ENCODE measurements at regions not wholly inside any gene's neighbourhood (a gene's known extent, or its start where the extent isn't known, plus 50 kb on each side); places are given as distances from the start of the nearest gene placed in this dataset.
"Not testable (repeated sequence)": the region's sequence is repeated elsewhere in the genome, so short reads cannot be mapped to it uniquely, and the experiment has no call there.

DNA sequence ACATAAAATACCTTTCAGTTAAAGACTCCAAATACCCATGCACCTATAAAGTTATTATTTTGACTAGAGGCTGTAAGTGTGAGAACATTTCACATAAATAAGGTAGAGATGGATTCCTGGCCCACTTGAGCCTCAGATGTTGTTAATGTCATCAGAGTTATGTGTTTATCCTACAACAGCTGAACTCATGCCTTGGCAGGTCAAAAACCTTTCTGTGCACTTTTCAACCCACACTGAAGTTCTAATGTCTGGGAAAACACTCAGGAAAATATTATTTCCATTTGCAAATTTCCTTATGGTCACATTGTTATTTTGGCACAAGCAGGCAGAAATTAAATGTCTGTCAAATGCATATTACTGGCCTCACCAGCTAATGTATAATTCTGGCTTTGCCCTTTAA, 209.2 kb downstream of the LNPK start:
- H3K4me3 ChIP-seq (ENCODE audit: low read length): no peak overlapping the region
- H3K36me3 ChIP-seq (ENCODE audit: insufficient read depth, low read length): no peaks in the 10 kb centered on the region
- no peaks in the 10 kb centered on the region for H3K9me3 ChIP-seq (ENCODE audit: low read length)
- no peaks in the 10 kb centered on the region for H3K4me1 ChIP-seq (ENCODE audit: insufficient read depth, low read length)
- H3K27me3 ChIP-seq (ENCODE audit: insufficient read depth, low read length): no peaks in the 10 kb centered on the region
- no peak overlapping the region for H2AFZ ChIP-seq (ENCODE audit: low read depth, low read length)

DNA sequence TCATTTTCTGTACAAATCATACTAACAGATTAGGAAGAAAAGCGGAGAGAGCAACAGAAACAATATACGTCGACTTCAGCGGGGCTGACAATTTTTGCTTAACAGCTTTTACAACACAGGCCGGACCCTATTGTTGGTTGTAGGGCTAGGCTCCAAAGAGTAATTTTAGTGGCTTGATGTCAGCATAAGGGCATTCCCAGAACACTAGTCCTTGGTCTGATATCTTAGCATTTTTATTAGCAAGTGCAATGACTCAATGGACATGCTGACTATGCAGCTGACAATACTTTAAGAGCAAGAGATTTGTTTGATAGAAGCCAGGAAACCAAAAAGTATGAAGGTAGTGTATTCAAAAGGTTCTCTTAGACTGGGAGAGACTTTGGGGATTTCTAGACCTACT, 209.9 kb downstream of the LNPK start:
- no peaks in the 10 kb centered on the region for H3K36me3 ChIP-seq (ENCODE audit: insufficient read depth, low read length)
- no peaks in the 10 kb centered on the region for H3K27me3 ChIP-seq (ENCODE audit: insufficient read depth, low read length)
- no peak overlapping the region for H3K4me3 ChIP-seq (ENCODE audit: low read length)
- H3K4me1 ChIP-seq (ENCODE audit: insufficient read depth, low read length): no peaks in the 10 kb centered on the region
- no peak overlapping the region for H2AFZ ChIP-seq (ENCODE audit: low read depth, low read length)
- no peaks in the 10 kb centered on the region for H3K9me3 ChIP-seq (ENCODE audit: low read length)

DNA sequence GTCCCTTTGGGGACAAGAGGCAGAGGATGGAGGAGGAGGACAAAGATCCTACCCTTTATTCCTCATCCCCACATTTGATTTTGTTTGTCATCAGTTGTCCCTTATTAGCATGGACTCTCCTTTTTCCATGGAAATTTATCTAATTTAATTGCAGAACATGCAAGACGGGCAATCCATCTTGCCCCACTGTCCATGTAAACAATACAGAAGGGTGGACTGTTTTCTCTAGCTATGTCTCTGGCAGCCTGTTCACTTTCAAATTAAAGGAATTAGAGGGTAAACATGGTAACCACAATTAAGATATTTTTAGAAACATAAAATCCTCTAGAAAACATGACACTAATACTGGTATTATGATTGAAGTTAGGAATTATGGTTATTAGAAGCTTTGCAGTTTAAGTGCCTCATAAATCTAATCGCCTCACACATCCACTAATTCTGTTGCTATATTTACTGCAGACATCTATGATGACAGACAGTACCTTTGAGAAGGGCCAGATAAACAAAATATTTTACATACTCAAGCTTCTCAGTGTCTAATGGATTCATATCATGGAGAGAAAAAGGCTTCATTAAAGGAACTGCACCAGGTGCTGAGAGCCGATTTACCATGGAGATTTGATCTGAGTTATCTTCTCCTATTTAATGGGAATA, 215.5 kb downstream of the LNPK start:
- Histone ChIP-seq H3K4me3 (ENCODE audit: low read length) (no peak overlapping the region), H3K27me3 (ENCODE audit: insufficient read depth, low read length) (no peaks in the 10 kb centered on the region), H3K36me3 (ENCODE audit: insufficient read depth, low read length) (no peaks in the 10 kb centered on the region), H3K9me3 (ENCODE audit: low read length) (no peaks in the 10 kb centered on the region), H2AFZ (ENCODE audit: low read depth, low read length) (no peak overlapping the region), H3K4me1 (ENCODE audit: insufficient read depth, low read length) (no peaks in the 10 kb centered on the region)

DNA sequence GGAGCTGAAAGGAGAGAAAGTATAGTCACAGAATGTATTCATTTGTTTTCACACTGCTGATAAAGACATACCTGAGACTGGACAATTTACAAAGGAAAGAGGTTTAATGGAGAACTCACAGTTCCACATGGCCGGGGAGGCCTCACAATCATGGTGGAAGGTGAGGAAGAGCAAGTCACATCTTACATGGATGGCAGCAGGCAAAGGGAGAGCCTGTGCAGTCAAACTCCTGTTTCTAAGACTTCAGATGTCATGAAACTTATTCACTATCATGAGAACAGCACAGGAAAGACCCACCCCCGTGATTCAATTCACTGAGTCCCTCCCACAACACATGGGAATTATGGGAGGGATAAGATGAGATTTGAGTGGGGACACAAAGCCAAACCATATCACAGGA, 224.7 kb downstream of the LNPK start:
- not testable (repeated sequence) for H3K9me3 ChIP-seq (ENCODE audit: low read length); H3K36me3 ChIP-seq (ENCODE audit: insufficient read depth, low read length); H2AFZ ChIP-seq (ENCODE audit: low read depth, low read length); H3K4me1 ChIP-seq (ENCODE audit: insufficient read depth, low read length); H3K27me3 ChIP-seq (ENCODE audit: insufficient read depth, low read length); H3K4me3 ChIP-seq (ENCODE audit: low read length)

DNA sequence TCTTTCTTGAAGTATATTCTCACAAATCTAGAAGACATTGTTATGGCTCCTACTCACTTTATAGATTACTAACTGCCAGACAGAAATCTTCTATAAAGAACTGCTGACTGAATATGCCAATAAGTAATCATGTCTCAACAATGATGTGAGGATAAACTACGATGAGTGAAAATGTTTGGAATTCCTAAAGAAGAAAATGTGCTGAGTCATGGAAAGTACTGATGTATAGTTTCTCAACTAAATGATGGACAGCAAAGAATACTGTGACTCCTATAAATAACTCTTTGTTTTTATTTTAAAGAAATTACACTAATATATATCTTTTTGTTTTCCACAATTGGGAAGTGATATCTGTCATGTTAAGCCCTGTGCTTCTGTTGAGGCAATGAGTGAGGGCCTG, 232.9 kb downstream of the LNPK start:
- no peaks in the 10 kb centered on the region for H3K9me3 ChIP-seq (ENCODE audit: low read length)
- H2AFZ ChIP-seq (ENCODE audit: low read depth, low read length): no peak overlapping the region
- H3K27me3 ChIP-seq (ENCODE audit: insufficient read depth, low read length): no peaks in the 10 kb centered on the region
- no peaks in the 10 kb centered on the region for H3K36me3 ChIP-seq (ENCODE audit: insufficient read depth, low read length)
- H3K4me3 ChIP-seq (ENCODE audit: low read length): no peak overlapping the region
- no peaks in the 10 kb centered on the region for H3K4me1 ChIP-seq (ENCODE audit: insufficient read depth, low read length)

DNA sequence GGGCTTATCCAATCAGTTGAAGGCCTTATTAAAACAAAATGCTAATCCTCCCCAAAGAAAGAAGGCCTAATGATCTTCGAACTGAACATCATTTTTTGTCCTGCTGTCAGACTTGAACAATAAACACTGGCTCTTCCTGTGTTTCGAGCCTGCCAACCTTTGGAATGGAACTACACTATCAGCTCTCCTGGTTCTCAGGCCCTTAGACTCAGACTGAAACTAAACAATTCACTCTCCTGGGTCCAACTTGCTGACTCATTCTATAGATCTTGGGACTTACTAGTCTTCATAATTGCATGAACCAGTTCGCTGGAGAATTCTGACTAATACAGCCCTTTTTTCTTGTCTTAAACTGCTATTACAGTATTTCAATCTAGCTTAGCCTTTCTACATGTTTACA, 235.2 kb downstream of the LNPK start:
- Histone ChIP-seq H3K36me3 (ENCODE audit: insufficient read depth, low read length) (no peaks in the 10 kb centered on the region), H3K27me3 (ENCODE audit: insufficient read depth, low read length) (no peaks in the 10 kb centered on the region), H3K4me1 (ENCODE audit: insufficient read depth, low read length) (no peaks in the 10 kb centered on the region), H3K9me3 (ENCODE audit: low read length) (no peaks in the 10 kb centered on the region), H3K4me3 (ENCODE audit: low read length) (no peak overlapping the region), H2AFZ (ENCODE audit: low read depth, low read length) (no peak overlapping the region)

DNA sequence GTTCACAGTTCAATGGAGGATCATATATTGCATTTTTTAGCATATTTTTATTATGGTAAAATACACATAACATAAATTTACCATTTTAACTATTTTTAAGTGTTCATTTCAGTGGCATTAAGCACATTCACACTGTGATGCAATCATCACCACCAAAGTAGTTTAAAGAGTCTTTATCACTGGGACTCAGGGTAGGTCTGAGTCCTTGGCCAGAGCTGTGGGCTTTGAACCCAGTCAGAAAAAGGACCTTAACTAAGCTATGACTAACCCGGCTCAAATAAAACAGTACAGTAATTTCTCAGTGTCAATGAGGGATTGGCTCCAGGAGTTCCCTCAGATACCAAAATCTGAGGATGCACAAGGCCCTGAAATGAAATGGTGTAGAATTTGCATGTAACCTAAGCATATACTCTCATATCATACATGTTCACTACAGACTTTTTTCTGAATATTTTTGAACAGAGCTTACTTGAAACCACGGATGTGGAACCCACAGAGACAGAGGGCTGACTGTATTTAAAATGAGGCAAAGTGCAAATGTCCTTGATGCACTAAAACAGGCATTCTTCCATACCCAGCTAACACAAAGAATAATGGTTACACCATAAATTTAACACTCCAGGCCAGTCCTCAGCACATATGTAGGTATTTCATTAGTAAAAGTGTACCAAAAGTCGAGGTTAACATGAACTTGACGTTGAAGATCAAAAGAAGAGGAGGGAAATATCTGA, 246.2 kb downstream of the LNPK start:
- Histone ChIP-seq H3K36me3 (ENCODE audit: insufficient read depth, low read length) (no peaks in the 10 kb centered on the region), H3K4me1 (ENCODE audit: insufficient read depth, low read length) (no peaks in the 10 kb centered on the region), H3K27me3 (ENCODE audit: insufficient read depth, low read length) (no peaks in the 10 kb centered on the region), H3K4me3 (ENCODE audit: low read length) (no peak overlapping the region), H2AFZ (ENCODE audit: low read depth, low read length) (no peak overlapping the region), H3K9me3 (ENCODE audit: low read length) (no peaks in the 10 kb centered on the region)

DNA sequence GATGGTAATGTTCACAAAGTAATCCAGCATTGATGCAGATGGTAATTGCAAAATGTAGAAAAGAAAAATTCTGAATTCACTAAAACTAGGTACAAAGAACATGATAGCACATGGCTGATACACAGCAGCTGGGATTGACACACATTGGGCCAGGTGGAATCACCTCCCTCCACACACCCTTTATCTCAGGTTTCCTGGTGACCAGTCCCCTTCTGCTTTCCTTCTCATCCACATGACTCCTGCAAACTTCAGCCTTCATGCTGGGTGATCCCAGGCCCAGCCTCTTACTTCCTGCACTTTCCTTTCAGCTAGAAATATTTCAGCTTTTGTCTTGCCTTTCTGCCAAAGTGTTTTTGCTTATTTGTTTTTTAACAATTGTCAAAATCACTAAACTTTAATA, 246.9 kb downstream of the LNPK start:
- Histone ChIP-seq H3K36me3 (ENCODE audit: insufficient read depth, low read length) (no peaks in the 10 kb centered on the region), H3K9me3 (ENCODE audit: low read length) (no peaks in the 10 kb centered on the region), H3K4me1 (ENCODE audit: insufficient read depth, low read length) (no peaks in the 10 kb centered on the region), H2AFZ (ENCODE audit: low read depth, low read length) (no peak overlapping the region), H3K27me3 (ENCODE audit: insufficient read depth, low read length) (peaks cover 2% of the 10 kb centered on the region), H3K4me3 (ENCODE audit: low read length) (no peak overlapping the region)

DNA sequence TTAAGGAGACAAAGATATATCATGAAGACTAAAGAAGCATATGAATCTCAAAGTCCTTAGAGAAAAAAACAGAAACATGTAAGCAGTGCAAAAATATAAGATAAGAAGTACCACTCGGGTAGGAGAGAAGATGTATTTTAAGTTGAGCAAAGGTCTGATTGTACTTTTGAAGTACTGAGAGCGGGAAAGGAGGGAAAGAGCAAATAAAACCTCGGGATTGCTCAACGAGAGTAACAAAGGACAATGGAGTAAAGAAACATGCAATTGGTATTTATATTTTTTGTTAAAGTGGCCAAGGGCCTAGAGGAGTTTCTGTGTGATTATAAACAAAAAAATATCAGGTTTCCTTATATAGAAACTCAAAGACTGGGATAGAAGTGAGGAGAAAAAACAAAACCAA, 251.9 kb downstream of the LNPK start:
- no peaks in the 10 kb centered on the region for H3K36me3 ChIP-seq (ENCODE audit: insufficient read depth, low read length)
- H3K27me3 ChIP-seq (ENCODE audit: insufficient read depth, low read length): peaks cover 2% of the 10 kb centered on the region
- H3K4me1 ChIP-seq (ENCODE audit: insufficient read depth, low read length): no peaks in the 10 kb centered on the region
- no peaks in the 10 kb centered on the region for H3K9me3 ChIP-seq (ENCODE audit: low read length)
- H2AFZ ChIP-seq (ENCODE audit: low read depth, low read length): no peak overlapping the region
- H3K4me3 ChIP-seq (ENCODE audit: low read length): no peak overlapping the region

DNA sequence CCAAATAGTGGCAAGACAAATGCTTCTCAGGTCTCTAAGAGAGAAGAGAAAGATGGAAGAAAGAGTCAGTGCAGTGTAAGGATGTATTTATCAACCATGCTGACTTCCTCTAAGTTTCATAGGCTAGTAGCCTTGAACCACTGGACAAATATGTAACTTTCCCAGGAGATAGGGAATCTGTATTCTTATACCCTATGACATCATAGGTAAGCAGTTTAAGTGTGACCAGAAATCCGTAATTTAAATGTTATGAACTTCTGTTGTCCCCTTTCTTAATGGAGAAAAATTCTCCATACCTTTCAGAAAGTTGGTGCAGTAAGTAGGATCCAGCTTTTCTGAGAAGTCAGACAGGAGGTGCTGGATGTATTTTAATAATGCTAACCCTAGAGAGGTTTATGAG, 256.2 kb downstream of the LNPK start:
- Histone ChIP-seq H3K36me3 (ENCODE audit: insufficient read depth, low read length) (no peaks in the 10 kb centered on the region), H3K9me3 (ENCODE audit: low read length) (no peaks in the 10 kb centered on the region), H3K4me3 (ENCODE audit: low read length) (no peak overlapping the region), H3K27me3 (ENCODE audit: insufficient read depth, low read length) (peaks cover 4% of the 10 kb centered on the region), H3K4me1 (ENCODE audit: insufficient read depth, low read length) (no peaks in the 10 kb centered on the region), H2AFZ (ENCODE audit: low read depth, low read length) (no peak overlapping the region)

DNA sequence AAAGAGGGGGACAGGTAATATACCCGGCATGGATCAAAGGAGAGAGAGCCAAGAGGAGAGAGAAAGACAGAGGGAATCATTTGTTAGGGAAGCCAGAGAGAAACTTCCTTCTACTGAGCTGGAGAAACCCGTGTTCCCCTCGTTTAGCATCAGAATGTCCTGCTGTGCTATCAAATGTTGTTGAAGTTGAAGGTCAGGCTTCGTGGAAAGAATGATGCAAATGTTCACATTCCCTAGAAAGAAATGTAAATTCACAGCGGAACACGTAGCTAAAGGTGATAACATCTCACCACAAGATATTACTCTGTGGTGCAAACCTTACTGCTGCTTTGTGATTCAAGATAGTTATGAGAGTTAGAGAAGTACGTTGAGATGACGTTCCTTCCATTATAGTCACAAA, 258.1 kb downstream of the LNPK start:
- H3K4me1 ChIP-seq (ENCODE audit: insufficient read depth, low read length): no peaks in the 10 kb centered on the region
- no peak overlapping the region for H2AFZ ChIP-seq (ENCODE audit: low read depth, low read length)
- no peaks in the 10 kb centered on the region for H3K36me3 ChIP-seq (ENCODE audit: insufficient read depth, low read length)
- H3K27me3 ChIP-seq (ENCODE audit: insufficient read depth, low read length): peaks cover 2% of the 10 kb centered on the region
- no peaks in the 10 kb centered on the region for H3K9me3 ChIP-seq (ENCODE audit: low read length)
- H3K4me3 ChIP-seq (ENCODE audit: low read length): no peak overlapping the region

DNA sequence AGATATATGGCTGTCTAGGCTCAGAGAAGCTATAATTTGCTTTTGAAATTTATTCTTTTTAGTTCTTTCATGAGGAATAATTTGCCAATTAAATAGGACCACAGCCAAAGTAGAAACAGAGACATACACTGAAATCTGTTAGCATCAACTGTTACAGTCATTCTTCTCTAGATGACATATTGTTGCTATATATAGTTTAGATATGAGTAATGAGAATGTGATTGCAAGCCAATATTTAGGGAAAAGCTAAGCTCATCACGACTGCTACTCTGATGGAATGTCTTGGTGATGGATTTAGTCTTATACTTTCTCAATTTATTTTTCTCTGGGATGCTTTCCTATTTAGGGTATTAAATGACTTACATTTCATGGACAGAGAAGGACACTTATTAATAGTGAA, 259.1 kb downstream of the LNPK start:
- peaks cover 2% of the 10 kb centered on the region for H3K27me3 ChIP-seq (ENCODE audit: insufficient read depth, low read length)
- H2AFZ ChIP-seq (ENCODE audit: low read depth, low read length): no peak overlapping the region
- H3K36me3 ChIP-seq (ENCODE audit: insufficient read depth, low read length): no peaks in the 10 kb centered on the region
- H3K4me3 ChIP-seq (ENCODE audit: low read length): no peak overlapping the region
- H3K9me3 ChIP-seq (ENCODE audit: low read length): no peaks in the 10 kb centered on the region
- no peaks in the 10 kb centered on the region for H3K4me1 ChIP-seq (ENCODE audit: insufficient read depth, low read length)

DNA sequence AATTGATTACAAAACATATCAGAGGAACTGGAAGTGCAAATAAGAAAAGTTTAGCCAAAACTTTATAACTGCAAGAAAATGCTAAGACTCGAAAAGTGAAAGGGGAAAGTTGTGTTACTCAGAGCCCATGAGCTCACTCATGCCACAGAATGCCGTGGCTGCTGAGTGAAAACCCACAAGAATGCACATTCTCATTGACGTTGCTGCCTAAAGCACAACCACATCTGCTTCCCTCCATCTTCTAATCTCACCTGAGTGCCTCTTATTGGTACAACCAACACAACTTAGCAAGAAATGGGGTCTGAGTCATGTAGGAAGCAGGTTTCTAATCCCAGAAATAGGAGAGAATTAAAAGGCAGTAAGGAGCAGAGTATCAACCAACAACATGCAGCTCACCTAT, 259.7 kb downstream of the LNPK start:
- peaks cover 2% of the 10 kb centered on the region for H3K27me3 ChIP-seq (ENCODE audit: insufficient read depth, low read length)
- no peaks in the 10 kb centered on the region for H3K9me3 ChIP-seq (ENCODE audit: low read length)
- H3K36me3 ChIP-seq (ENCODE audit: insufficient read depth, low read length): no peaks in the 10 kb centered on the region
- no peaks in the 10 kb centered on the region for H3K4me1 ChIP-seq (ENCODE audit: insufficient read depth, low read length)
- no peak overlapping the region for H2AFZ ChIP-seq (ENCODE audit: low read depth, low read length)
- no peak overlapping the region for H3K4me3 ChIP-seq (ENCODE audit: low read length)

DNA sequence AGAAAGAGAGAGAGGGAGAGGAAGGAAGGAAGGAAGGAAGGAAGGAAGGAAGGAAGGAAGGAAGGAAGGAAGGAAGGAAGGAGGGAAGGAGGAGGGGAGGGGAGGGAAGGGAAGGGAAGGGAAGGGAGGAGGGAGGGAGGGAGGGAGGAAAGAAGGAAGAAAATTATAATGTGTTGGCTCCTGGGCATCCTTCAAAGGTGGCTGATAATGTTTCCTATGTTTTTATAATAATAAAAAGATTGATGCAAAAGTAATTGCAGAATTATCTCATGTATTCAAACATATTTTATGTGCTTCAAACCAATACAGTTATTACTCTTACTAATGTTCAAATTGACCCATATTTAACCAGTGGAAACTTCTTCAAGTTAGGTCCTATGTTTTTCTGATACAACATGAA, 260.9 kb downstream of the LNPK start:
- Histone ChIP-seq H3K27me3 (ENCODE audit: insufficient read depth, low read length) (peaks cover 2% of the 10 kb centered on the region), H3K4me3 (ENCODE audit: low read length) (no peak overlapping the region), H3K9me3 (ENCODE audit: low read length) (no peaks in the 10 kb centered on the region), H2AFZ (ENCODE audit: low read depth, low read length) (no peak overlapping the region), H3K4me1 (ENCODE audit: insufficient read depth, low read length) (no peaks in the 10 kb centered on the region), H3K36me3 (ENCODE audit: insufficient read depth, low read length) (no peaks in the 10 kb centered on the region)
